HEK293T (cell line): ENCODE measurements at regions not wholly inside any gene's neighbourhood (a gene's known extent, or its start where the extent isn't known, plus 50 kb on each side); places are given as distances from the start of the nearest gene placed in this dataset.

ENCODE experiments used
- ARNT ChIP-seq: fragments of 450-650 bp; IDR thresholded peaks from 2 replicates; pipeline ENCODE4 v1.6.1; 2017; ENCODE audit warnings: mild to moderate bottlenecking
- BHLHE40 ChIP-seq: fragments of 450-650 bp; IDR thresholded peaks from 2 replicates; pipeline ENCODE4 v1.6.1; 2016; ENCODE audit warnings: mild to moderate bottlenecking, moderate library complexity, borderline replicate concordance
- CTBP1 ChIP-seq: fragments of 450-650 bp; IDR thresholded peaks from 2 replicates; pipeline ENCODE4 v1.6.1; 2016; ENCODE audit warnings: borderline replicate concordance
- ELF4 ChIP-seq: fragments of 450-650 bp; IDR thresholded peaks from 2 replicates; pipeline ENCODE4 v1.6.1; 2017; ENCODE audit warnings: antibody characterized with exemption
- FOXM1 ChIP-seq: fragments of 450-650 bp; IDR thresholded peaks from 2 replicates; pipeline ENCODE4 v1.6.1; 2017; ENCODE audit warnings: mild to moderate bottlenecking, borderline replicate concordance
- LEF1 ChIP-seq: fragments of 450-650 bp; IDR thresholded peaks from 2 replicates; pipeline ENCODE4 v1.6.1; 2017; ENCODE audit warnings: mild to moderate bottlenecking, borderline replicate concordance
- NFRKB ChIP-seq: fragments of 450-650 bp; IDR thresholded peaks from 2 replicates; pipeline ENCODE4 v1.6.1; 2016; ENCODE audit warnings: mild to moderate bottlenecking, moderate library complexity
- PKNOX1 ChIP-seq: fragments of 450-650 bp; IDR thresholded peaks from 2 replicates; pipeline ENCODE4 v1.6.1; 2016
- SP1 ChIP-seq: fragments of 450-650 bp; IDR thresholded peaks from 2 replicates; pipeline ENCODE4 v1.6.1; 2017
- SUZ12 ChIP-seq: fragments of 450-650 bp; IDR thresholded peaks from 2 replicates; pipeline ENCODE4 v1.6.1; 2016; ENCODE audit warnings: mild to moderate bottlenecking
- TARDBP ChIP-seq: fragments of 450-650 bp; IDR thresholded peaks from 2 replicates; pipeline ENCODE4 v1.6.1; 2016

DNA sequence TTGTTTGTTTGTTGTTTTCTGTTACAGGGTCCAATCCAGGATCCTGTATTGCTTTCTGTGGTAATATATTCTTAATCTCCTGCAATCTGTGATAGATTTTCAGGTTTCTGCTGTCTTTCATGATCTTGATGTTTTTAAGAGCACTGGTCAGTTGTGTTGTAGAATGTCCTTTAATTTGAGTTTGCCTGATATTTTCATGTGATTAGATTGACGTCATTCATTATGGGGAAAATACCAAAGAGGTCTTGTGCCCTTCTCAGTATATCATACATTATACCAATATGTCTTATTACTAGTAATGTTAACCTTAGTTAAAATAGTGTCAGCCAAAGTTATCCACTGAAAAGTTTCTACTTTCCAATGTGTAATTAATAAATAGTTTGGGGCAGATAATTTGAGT, 929.3 kb downstream of the PCDH19 start:
- TF ChIP-seq FOXM1 (no peak), PKNOX1 (no peak), ARNT (no peak), LEF1 (no peak), SP1 (no peak), NFRKB (no peak), ELF4 (no peak), SUZ12 (no peak), TARDBP (no peak), CTBP1 (no peak), BHLHE40 (no peak)
